ENCODE measurements at regions not wholly inside any gene's neighbourhood (a gene's known extent, or its start where the extent isn't known, plus 50 kb on each side); places are given as distances from the start of the nearest gene placed in this dataset.
"Not testable (repeated sequence)": the region's sequence is repeated elsewhere in the genome, so short reads cannot be mapped to it uniquely, and the experiment has no call there.

DNA sequence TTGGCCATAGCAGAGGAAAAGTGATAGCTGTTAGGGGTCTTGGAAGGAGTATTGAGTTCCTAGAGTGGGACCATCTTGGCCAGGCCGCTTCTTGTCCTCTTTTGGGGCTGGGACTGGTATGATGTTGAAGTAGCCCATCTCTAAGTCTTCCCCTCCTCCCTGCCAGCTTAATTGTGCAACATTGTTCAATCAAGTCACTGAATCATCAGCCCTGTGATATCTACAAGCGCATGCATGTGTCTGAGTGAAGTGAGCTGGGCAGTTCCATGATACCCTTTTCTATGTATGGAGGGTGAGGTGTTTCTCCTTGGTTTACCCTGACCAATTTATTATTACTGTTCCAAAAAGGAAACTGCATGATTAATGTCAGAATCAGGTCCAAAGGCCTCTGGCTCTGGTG, 112.2 kb downstream of the C9orf152 start:
- Mint-ChIP-seq H3K27ac (no peak overlapping the region), H3K9me3 (no peaks in the 10 kb centered on the region), H3K4me1 (peaks cover 22% of the 10 kb centered on the region), H3K4me3 (no peak overlapping the region), H3K27me3 (no peaks in the 10 kb centered on the region), H3K36me3 (ENCODE audit: low read depth) (peaks cover 9% of the 10 kb centered on the region)
- intact Hi-C loops (cut with micrococcal nuclease): no loop called here
- DNase-seq: no peak

DNA sequence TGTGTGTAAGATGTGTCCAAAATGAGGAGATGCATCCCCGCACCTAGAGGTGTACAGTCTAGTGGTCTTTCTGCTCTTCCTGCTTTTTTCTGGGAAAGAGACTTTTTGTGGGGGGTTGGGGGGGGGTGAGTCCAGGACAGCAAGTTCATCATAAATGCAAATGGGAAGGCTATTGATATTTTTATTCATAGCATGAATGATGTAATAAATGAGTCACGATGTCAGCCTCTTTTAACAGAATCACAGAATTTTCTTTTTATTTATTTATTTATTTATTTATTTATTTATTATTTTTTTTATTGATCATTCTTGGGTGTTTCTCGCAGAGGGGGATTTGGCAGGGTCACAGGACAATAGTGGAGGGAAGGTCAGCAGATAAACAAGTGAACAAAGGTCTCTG, 111.3 kb downstream of the C9orf152 start:
- H3K4me1 Mint-ChIP-seq: peaks cover 19% of the 10 kb centered on the region
- H3K4me3 Mint-ChIP-seq; DNase-seq; H3K9me3 Mint-ChIP-seq; H3K27ac Mint-ChIP-seq; H3K27me3 Mint-ChIP-seq; H3K36me3 Mint-ChIP-seq (ENCODE audit: low read depth); intact Hi-C loops (cut with micrococcal nuclease): not testable (repeated sequence)

DNA sequence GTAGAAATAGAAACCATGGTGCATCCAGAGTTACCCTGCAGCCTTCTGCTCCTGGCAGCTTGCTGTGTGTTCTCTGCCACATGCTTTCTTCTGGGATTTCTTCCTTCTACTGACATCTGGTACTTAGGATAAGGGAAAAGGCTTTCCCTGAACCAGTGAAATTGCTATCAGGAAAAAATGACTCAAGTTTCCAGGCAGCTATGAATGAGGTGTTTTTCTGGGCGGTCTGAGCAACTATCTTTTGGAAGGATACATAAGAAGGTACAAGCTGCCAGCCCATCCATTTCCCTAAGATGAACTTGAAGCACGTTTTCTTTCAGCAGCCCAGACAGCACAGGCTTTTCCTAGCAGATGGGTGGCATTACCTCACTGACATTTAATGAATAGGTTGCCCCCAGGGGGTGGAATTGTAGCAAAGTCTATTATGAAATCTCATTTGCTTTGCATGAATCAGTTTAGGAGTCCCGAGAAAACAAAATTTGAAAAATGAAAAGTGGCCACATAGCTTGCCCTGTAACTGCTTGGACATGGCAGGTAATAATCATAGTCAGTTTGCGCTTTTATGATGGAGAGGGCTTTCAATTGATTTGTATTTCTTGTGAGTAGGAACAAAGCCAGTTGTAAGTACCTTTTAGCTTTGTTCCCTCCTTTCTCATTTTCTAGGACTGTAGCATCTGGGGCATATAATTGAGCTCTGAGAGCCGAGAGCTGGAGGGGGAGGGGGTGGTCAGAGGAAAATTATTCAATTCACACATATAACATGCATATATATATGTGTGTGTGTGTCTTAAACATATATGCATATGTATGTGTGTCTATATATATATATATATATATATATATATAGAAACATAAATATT, 108.5 kb downstream of the C9orf152 start:
- Mint-ChIP-seq H3K36me3 (ENCODE audit: low read depth) (peaks cover 14% of the 10 kb centered on the region), H3K27me3 (no peaks in the 10 kb centered on the region), H3K4me3 (no peak overlapping the region), H3K27ac (no peak overlapping the region), H3K4me1 (peaks cover 25% of the 10 kb centered on the region), H3K9me3 (no peaks in the 10 kb centered on the region)
- DNase-seq: no peak
- intact Hi-C loops (cut with micrococcal nuclease): no loop called here

DNA sequence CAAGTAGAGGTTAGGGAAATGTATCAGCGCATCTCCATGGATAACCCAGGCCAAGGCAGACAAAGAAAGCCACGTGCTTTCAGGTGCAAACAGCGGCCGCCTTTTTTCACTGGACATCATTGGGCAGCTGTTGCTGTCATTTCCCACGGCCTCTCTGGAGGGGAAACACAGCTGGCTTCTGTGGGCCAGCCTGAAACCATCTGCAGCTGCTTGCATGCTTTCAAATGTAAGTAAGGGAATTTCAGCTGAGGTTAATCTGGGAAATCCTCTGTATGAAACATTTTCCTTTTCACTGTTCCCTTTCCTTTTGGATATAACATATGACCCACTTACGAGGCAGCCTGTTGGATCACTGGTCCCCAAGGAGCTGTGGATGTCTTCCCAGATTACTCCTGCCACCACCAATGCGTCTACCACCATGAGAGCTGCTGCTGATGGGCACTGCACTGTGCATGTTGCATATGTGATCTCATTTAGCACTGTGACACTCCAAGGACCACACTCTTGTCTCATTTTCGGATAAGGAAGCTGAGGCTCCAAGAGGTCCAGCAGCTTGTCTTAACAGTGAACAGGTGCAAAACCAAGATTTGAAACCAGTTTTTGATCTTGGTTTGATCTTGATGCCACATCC, 106.3 kb downstream of the C9orf152 start:
- no peak for DNase-seq
- Mint-ChIP-seq H3K27ac (no peak overlapping the region), H3K4me3 (no peak overlapping the region), H3K27me3 (no peaks in the 10 kb centered on the region), H3K9me3 (no peaks in the 10 kb centered on the region), H3K36me3 (ENCODE audit: low read depth) (peaks cover 14% of the 10 kb centered on the region), H3K4me1 (peaks cover 25% of the 10 kb centered on the region)
- intact Hi-C loops (cut with micrococcal nuclease): no loop called here

DNA sequence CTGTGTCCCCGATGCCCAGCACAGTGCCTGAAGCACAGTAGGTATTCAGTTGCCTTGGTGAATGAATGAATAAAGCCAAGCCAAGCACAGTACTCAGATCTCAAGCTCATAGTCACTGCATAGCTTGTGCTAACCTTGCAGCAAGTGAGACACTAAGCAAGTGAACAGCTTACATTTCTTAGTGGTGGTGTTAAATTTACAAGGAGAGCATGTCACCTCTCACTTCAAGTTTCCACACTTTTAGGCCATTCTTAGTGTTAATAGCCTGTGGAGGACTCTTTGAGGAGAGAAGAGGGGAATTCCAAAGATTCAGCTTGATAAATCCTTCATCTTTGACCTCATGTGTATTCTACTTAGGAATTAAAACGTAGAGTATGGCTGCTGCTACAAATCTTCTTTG, 104.7 kb downstream of the C9orf152 start:
- no peak for DNase-seq
- no peaks in the 10 kb centered on the region for H3K9me3 Mint-ChIP-seq
- intact Hi-C loops (cut with micrococcal nuclease): no loop called here
- H3K4me3 Mint-ChIP-seq: no peak overlapping the region
- H3K27me3 Mint-ChIP-seq: no peaks in the 10 kb centered on the region
- peaks cover 25% of the 10 kb centered on the region for H3K4me1 Mint-ChIP-seq
- H3K27ac Mint-ChIP-seq: no peak overlapping the region
- H3K36me3 Mint-ChIP-seq (ENCODE audit: low read depth): peaks cover 11% of the 10 kb centered on the region

DNA sequence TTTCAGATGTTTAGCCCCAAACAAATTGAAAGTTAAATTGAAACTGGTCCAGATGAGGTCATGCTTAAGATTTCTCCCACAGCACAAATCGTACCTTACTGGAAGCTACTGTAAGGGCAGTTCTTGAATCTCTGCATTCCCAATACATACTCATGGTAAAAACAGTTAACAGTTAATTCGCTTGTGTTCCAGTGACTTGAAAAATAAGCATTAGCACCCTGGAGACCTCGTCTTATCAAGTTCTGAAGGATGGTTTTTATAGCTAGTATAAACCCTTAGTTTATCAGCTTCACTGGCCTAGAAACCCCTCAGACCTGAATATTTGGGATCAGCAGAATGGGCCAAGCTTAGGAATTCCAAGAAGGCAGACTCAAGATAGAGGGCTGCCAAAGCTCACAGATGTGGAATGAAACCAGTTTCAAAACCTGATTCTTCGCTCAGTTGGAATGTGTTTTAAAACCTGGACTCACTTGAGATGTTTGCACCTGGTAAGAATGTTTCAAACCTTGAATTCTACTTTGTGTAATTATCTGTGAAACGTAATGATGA, 103.6 kb downstream of the C9orf152 start:
- Mint-ChIP-seq H3K36me3 (ENCODE audit: low read depth) (peaks cover 9% of the 10 kb centered on the region), H3K9me3 (no peaks in the 10 kb centered on the region), H3K4me3 (no peak overlapping the region), H3K27ac (no peak overlapping the region), H3K4me1 (peaks cover 19% of the 10 kb centered on the region), H3K27me3 (no peaks in the 10 kb centered on the region)
- intact Hi-C loops (cut with micrococcal nuclease): no loop called here
- DNase-seq: no peak

DNA sequence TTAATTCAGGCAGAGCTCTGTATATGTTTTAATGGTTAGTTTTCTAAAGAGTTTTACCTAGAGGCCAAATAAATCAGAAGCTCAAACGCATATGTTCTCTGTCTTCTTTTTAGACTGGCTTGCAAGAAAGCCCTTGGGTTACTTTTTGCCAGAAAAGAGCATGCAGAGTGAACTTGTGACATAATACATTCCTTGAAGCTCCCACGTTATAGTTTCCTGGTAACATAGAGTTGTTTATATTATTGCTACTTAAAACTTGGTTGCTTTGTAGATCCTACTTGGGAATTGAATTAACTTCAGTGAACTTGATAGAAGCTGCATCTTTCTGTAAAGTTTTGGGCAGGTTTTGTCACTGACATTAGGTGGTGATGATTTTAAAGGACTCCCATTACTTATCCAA, 102.9 kb downstream of the C9orf152 start:
- H3K4me1 Mint-ChIP-seq: peaks cover 22% of the 10 kb centered on the region

DNA sequence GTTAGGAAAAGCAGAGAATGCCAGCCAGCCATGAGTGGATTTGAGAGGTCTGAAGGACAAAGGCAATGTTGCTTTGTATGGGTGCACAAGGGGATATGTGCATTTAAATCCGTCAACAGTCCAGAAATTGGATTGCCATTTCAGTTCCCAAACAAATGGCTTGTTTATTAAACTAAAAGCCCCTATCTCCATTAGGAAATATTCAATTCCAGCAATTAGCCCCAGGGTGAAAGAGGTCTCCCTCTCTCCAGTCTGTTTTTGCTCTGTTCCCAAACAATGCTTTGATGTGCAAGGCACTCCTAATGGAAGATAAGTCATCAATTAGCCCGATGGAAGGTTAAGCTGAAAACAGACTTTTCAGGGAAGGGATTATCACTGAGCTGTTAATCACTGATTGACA, 101.3 kb downstream of the C9orf152 start:
- H3K27ac Mint-ChIP-seq: no peak overlapping the region
- no peaks in the 10 kb centered on the region for H3K27me3 Mint-ChIP-seq
- peaks cover 22% of the 10 kb centered on the region for H3K4me1 Mint-ChIP-seq
- no peak overlapping the region for H3K4me3 Mint-ChIP-seq
- intact Hi-C loops (cut with micrococcal nuclease): loop anchor here (5.0 kb wide), 1 partner anchor 36 kb away; no protein-coding TSS in a partner anchor
- H3K9me3 Mint-ChIP-seq: no peaks in the 10 kb centered on the region
- DNase-seq: no peak
- H3K36me3 Mint-ChIP-seq (ENCODE audit: low read depth): peaks cover 9% of the 10 kb centered on the region

More for the DNA sequence above, 102.9 kb downstream of the C9orf152 start:
- H3K27me3 Mint-ChIP-seq: no peaks in the 10 kb centered on the region
- no peaks in the 10 kb centered on the region for H3K9me3 Mint-ChIP-seq
- H3K27ac Mint-ChIP-seq: no peak overlapping the region
- intact Hi-C loops (cut with micrococcal nuclease): loop anchor here (5.0 kb wide), 1 partner anchor 37 kb away; no protein-coding TSS in a partner anchor
- no peak for DNase-seq
- H3K4me3 Mint-ChIP-seq: no peak overlapping the region
- peaks cover 9% of the 10 kb centered on the region for H3K36me3 Mint-ChIP-seq (ENCODE audit: low read depth)

DNA sequence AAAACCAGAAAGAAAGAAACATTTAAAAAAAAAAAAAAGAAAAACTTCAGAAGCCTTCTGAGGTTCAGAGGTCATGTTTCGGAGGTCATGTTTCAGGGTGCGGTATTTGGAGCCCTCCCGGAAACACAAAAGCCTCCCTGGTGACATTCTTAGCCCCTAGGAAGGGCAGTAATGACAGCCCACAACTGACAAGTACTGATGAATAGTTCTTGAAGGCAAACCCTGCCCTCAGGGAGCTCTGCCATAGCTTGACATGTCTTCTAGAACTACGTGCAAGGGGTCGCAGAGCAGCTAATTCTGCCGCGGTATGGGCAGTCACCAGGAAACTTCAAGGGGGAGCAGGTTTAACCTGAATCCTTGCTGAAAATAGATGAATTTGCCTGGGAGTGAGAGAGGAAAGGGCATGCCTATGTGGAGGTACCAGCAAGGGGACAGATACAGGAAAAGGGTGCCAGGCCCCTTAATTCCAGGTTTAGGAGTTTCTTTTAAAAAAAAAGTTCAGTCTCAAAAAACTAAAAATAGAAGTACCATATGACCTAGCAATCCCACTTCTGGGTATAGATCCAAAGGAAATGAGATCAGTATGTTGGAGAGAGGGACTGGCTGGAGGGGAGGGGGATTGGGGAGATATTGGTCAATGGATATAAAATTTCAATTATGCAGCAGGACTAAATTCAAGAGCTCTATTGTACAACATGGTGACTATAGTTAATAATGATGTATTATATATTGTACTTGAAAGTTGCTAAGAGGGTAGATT, 98.4 kb downstream of the C9orf152 start:
- H3K4me1 Mint-ChIP-seq: peaks cover 12% of the 10 kb centered on the region
- H3K36me3 Mint-ChIP-seq (ENCODE audit: low read depth): peaks cover 5% of the 10 kb centered on the region
- no peak overlapping the region for H3K27ac Mint-ChIP-seq
- no peak for DNase-seq
- no peak overlapping the region for H3K4me3 Mint-ChIP-seq
- no peaks in the 10 kb centered on the region for H3K9me3 Mint-ChIP-seq
- H3K27me3 Mint-ChIP-seq: no peaks in the 10 kb centered on the region
- intact Hi-C loops (cut with micrococcal nuclease): loop anchor here (5.0 kb wide), 1 partner anchor 33 kb away; no protein-coding TSS in a partner anchor

DNA sequence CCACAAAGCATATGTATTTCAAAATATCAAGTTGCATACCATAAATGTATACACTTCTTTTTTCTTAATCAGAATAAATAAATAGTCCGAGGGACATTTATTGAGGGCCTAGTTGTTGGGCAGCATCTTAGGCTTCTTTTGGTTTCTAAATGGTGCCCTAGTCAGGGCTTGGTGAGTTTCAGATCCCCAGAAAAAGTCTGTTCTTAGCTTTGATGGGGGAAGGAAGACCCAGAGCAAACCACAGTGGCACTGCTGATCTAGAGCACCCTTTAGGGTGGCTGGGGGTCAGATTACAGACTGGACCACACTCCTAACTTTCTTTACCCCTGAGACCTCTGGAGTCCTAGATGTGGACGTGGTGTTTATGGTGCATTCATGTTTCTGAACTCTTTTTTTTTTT, 97.8 kb downstream of the C9orf152 start:
- Mint-ChIP-seq H3K36me3 (ENCODE audit: low read depth) (peaks cover 5% of the 10 kb centered on the region), H3K27ac (no peak overlapping the region), H3K27me3 (no peaks in the 10 kb centered on the region), H3K4me1 (peaks cover 14% of the 10 kb centered on the region), H3K4me3 (no peak overlapping the region), H3K9me3 (no peaks in the 10 kb centered on the region)
- intact Hi-C loops (cut with micrococcal nuclease): no loop called here
- no peak for DNase-seq

DNA sequence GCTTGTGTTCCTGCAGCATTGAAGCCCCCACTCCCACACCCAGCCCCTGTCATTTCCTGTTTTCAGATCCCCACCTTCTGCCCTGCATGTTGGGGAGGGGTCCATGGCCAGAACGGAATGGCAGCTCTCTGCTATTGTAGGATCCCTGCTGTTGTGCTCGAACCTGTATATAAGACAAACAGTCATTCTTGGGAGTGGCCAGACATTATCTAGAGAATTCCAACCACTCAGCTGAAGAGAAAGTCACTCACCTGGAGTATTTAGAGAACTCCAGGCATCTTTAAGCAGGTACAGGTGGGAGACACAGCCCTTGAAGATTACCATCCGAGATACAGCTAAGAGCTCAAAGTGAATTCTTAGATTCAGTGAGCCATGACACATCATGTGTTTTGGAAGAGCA, 96.1 kb downstream of the C9orf152 start:
- Mint-ChIP-seq H3K4me1 (peaks cover 13% of the 10 kb centered on the region), H3K9me3 (no peaks in the 10 kb centered on the region), H3K4me3 (no peak overlapping the region), H3K27ac (no peak overlapping the region), H3K27me3 (no peaks in the 10 kb centered on the region), H3K36me3 (ENCODE audit: low read depth) (peaks cover 5% of the 10 kb centered on the region)
- no peak for DNase-seq
- intact Hi-C loops (cut with micrococcal nuclease): no loop called here

DNA sequence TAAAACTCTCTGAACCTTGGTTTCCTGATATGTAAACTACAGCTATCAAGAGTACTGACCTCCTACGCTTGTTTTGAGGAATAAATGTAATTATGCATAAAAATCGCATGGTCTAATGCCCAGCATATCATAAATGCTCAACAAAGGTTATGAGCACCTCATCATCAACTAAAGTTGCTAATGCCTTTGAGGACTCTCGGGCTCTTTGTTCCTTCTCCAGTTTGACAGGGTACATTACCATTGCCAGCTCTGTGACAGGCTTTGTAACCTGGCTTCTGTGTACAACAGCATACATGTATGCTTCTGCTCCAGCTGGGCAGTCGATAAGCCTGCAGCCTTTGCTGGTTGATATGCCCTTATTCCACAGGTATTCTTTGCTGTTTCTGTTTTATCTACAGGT, 95.2 kb downstream of the C9orf152 start:
- no peak overlapping the region for H3K4me3 Mint-ChIP-seq
- DNase-seq: no peak
- H3K4me1 Mint-ChIP-seq: peaks cover 13% of the 10 kb centered on the region
- H3K27ac Mint-ChIP-seq: no peak overlapping the region
- H3K27me3 Mint-ChIP-seq: no peaks in the 10 kb centered on the region
- intact Hi-C loops (cut with micrococcal nuclease): no loop called here
- H3K9me3 Mint-ChIP-seq: no peaks in the 10 kb centered on the region
- peaks cover 5% of the 10 kb centered on the region for H3K36me3 Mint-ChIP-seq (ENCODE audit: low read depth)

DNA sequence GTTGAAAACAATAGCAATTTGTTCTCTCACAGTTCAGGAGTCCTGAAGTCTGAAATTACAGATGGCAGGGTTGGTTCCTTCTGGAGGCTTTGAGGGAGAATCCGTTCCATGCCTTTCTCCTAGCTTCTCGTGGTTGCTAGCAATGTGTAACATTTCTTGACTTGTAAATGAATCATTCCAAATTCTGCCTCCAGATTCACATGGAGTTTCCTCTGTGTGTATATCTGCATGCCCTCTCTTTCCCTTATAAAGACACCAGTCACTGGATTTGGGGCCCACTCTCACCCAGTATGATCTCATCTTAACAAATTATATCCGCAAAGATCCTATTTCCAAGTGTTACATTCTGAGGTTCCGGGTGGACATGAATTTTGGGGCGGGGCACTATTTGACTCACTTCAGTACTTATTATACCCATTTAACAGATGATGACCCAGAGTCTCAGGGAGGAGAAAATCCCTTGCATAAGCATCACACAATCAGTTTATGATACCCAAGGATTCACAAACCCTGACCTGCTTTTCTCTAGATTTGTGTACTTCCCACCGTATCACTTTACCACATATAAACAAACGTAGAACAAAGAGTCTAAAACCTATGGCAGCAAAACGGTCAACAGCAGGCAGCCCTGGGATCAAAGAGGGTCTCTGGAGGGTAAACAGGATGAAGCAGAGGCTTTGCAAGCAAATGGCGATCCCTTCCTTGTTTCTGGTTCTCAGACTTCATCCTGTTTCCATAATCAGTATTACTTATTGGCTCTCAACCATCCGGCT, 93.7 kb downstream of the C9orf152 start:
- H3K27ac Mint-ChIP-seq: no peak overlapping the region
- intact Hi-C loops (cut with micrococcal nuclease): no loop called here
- H3K4me3 Mint-ChIP-seq: no peak overlapping the region
- no peak for DNase-seq
- peaks cover 5% of the 10 kb centered on the region for H3K36me3 Mint-ChIP-seq (ENCODE audit: low read depth)
- H3K27me3 Mint-ChIP-seq: no peaks in the 10 kb centered on the region
- no peaks in the 10 kb centered on the region for H3K9me3 Mint-ChIP-seq
- H3K4me1 Mint-ChIP-seq: peaks cover 13% of the 10 kb centered on the region

Data from activated CD4-positive, alpha-beta T cell treated with anti-CD3 and anti-CD28 coated beads, Interleukin-2, amount 10 ng/mL, durations not matched to agents 24 days and 14 days (primary cell).